Endothelial cell of umbilical vein (primary cell): ENCODE measurements at regions not wholly inside any gene's neighbourhood (a gene's known extent, or its start where the extent isn't known, plus 50 kb on each side); places are given as distances from the start of the nearest gene placed in this dataset.

Source experiments
- BruUV-seq: library from RNA; stranded (reverse); fragments of 400-500 nt; replicated peaks from 2 replicates; lab custom pipeline; 2021; lab: Mats Ljungman, UMichigan
- CTCF ChIA-PET: fragments of 300-600, 350-600 bp; sonication (Branson Sonifier 250); formaldehyde crosslinking; loops from one replicate; lab custom pipeline; 2021; ENCODE audit warnings: antibody characterized with exemption, inconsistent platforms; lab: Charles Lee
- POLR2A ChIA-PET: fragments of 300-600, 350-600 bp; sonication (Branson Sonifier 250); formaldehyde crosslinking; loops from one replicate; lab custom pipeline; 2021; ENCODE audit warnings: antibody characterized with exemption, inconsistent platforms; lab: Charles Lee
- DNase-seq: peaks from one replicate; pipeline ENCODE4 v3.0.0-alpha.2; 2011; ENCODE audit warnings: low read depth, low spot score
- FAIRE-seq: peaks from 2 replicates; lab custom pipeline; 2011; peaks lifted over from hg19 to GRCh38; lab: Jason Lieb, UNC
- H2AFZ ChIP-seq: 2 replicates; pipeline ENCODE4 v1.6.0; 2012; ENCODE audit warnings: low read depth, low read length, control low read depth, inconsistent platforms
- H3K27ac ChIP-seq: 2 replicates; pipeline ENCODE4 v1.5.1; 2011; ENCODE audit warnings: low read depth, mild to moderate bottlenecking, control low read depth, low read length, moderate library complexity; ENCODE audit not compliant: insufficient read depth
- H3K27me3 ChIP-seq, 2 experiments: 2 replicates each; pipeline versions ENCODE4 v1.6.0 to v1.6.1; 2011; ENCODE audit warnings: low read length in 2 of 2, mixed read lengths in 1 of 2; ENCODE audit not compliant: control insufficient read depth in 2 of 2, insufficient read depth in 2 of 2
- H3K36me3 ChIP-seq, 2 experiments: 2 replicates in 1 of 2; 3 replicates in 1 of 2; pipeline ENCODE4 v1.5.1; 2011; ENCODE audit warnings: low read length in 2 of 2, mild to moderate bottlenecking in 1 of 2, moderate library complexity in 1 of 2; ENCODE audit not compliant: control insufficient read depth in 2 of 2, insufficient read depth in 2 of 2; ENCODE audit errors: extremely low read depth in 1 of 2
- H3K4me1 ChIP-seq: 3 replicates; pipeline ENCODE4 v1.5.1; 2011; ENCODE audit warnings: mild to moderate bottlenecking, low read length; ENCODE audit not compliant: control insufficient read depth, insufficient read depth; ENCODE audit errors: extremely low read depth
- H3K4me2 ChIP-seq: 2 replicates; pipeline ENCODE4 v1.6.1; 2011; ENCODE audit warnings: low read length, control low read depth, mixed read lengths; ENCODE audit not compliant: insufficient read depth
- H3K4me3 ChIP-seq, 3 experiments: fragments of 200-600 bp in 1 of 3; sonication (generic), shearing (Covaris generic) in 1 of 3; replicated peaks in 1 of 3; 2 replicates each; pipeline ENCODE4 v1.5.1; 2011 to 2016; ENCODE audit warnings: control low read depth in 3 of 3, low read length in 3 of 3, mild to moderate bottlenecking in 2 of 3, inconsistent platforms in 1 of 3, low read depth in 1 of 3, moderate library complexity in 1 of 3; ENCODE audit not compliant: insufficient read depth in 1 of 3
- H3K79me2 ChIP-seq: 2 replicates; pipeline ENCODE4 v1.6.0; 2012; ENCODE audit warnings: low read length, inconsistent platforms; ENCODE audit not compliant: control insufficient read depth, insufficient read depth
- H3K9ac ChIP-seq: replicated peaks from 2 replicates; pipeline ENCODE3; 2011; ENCODE audit warnings: low read length, control low read depth; ENCODE audit not compliant: insufficient read depth; ENCODE audit errors: extremely low read depth
- H3K9me1 ChIP-seq: replicated peaks from 3 replicates; pipeline ENCODE4 v1.6.0; 2011; ENCODE audit warnings: mild to moderate bottlenecking, low read length; ENCODE audit not compliant: control insufficient read depth, insufficient read depth; ENCODE audit errors: extremely low read depth
- H3K9me3 ChIP-seq: replicated peaks from 2 replicates; pipeline ENCODE4 v1.5.1; 2012; ENCODE audit warnings: low read length, inconsistent platforms; ENCODE audit not compliant: control insufficient read depth, insufficient read depth
- H4K20me1 ChIP-seq: replicated peaks from 2 replicates; pipeline ENCODE3; 2011; ENCODE audit warnings: mild to moderate bottlenecking, low read length; ENCODE audit not compliant: control insufficient read depth, insufficient read depth; ENCODE audit errors: extremely low read depth
- EZH2 ChIP-seq: IDR thresholded peaks from 2 replicates; pipeline ENCODE4 v1.6.1; 2012; ENCODE audit warnings: borderline replicate concordance, low read depth, mild to moderate bottlenecking, moderate library complexity, low read length, inconsistent platforms; ENCODE audit not compliant: severe bottlenecking
- FOS ChIP-seq: IDR thresholded peaks from 2 replicates; pipeline ENCODE4 v1.6.1; 2011; ENCODE audit warnings: mild to moderate bottlenecking, low read length, moderate library complexity, borderline replicate concordance; ENCODE audit not compliant: insufficient read depth
- GATA2 ChIP-seq: IDR thresholded peaks from 2 replicates; pipeline ENCODE4 v1.7.0; 2011; ENCODE audit warnings: low read depth, mild to moderate bottlenecking, moderate library complexity, mixed read lengths, low read length; ENCODE audit not compliant: insufficient read length, insufficient read depth
- JUN ChIP-seq: IDR thresholded peaks from 2 replicates; pipeline ENCODE4 v1.6.1; 2011; ENCODE audit warnings: borderline replicate concordance, low read depth; ENCODE audit not compliant: insufficient read length, insufficient read depth
- MYC ChIP-seq: IDR thresholded peaks from one replicate; pipeline ENCODE4 v1.6.1; 2011; ENCODE audit warnings: mild to moderate bottlenecking, low read depth, low read length
- POLR2A ChIP-seq: IDR thresholded peaks from 2 replicates; pipeline ENCODE4 v1.6.1; 2012; ENCODE audit warnings: low read depth, mild to moderate bottlenecking, control low read depth, low read length
- POLR2AphosphoS5 ChIP-seq: IDR thresholded peaks from 2 replicates; pipeline ENCODE4 v1.6.1; 2012; ENCODE audit warnings: low read depth, mild to moderate bottlenecking, control low read depth, low read length, moderate library complexity; ENCODE audit not compliant: insufficient read depth
- dilution Hi-C: fragments of 300-500 bp; cut with MboI; formaldehyde crosslinking; loops from one replicate; pipeline ENCODE4 v1.15.0; 2019; ENCODE audit warnings: low sequenced_read_pairs; ENCODE audit not compliant: extremely low pct_ligation_motif_present
- intact Hi-C: fragments of 100-400 bp; cut with micrococcal nuclease; formaldehyde crosslinking; loops from one replicate; pipeline ENCODE4 v1.10.0; 2022
- TF ChIP-seq, protein P1 (sequence below): IDR thresholded peaks from 2 replicates; pipeline ENCODE4 v1.6.1; 2011; ENCODE audit not compliant: insufficient read depth, insufficient read length
- TF ChIP-seq, protein P2 (sequence below), 2 donors: IDR thresholded peaks; 1 replicate in 1 of 2; 2 replicates in 1 of 2; pipeline ENCODE4 v1.5.1; 2011; ENCODE audit warnings: low read length in 2 of 2, mild to moderate bottlenecking in 2 of 2, moderate library complexity in 2 of 2, control low read depth in 1 of 2, inconsistent platforms in 1 of 2, low read depth in 1 of 2; ENCODE audit not compliant: insufficient read depth in 1 of 2; ENCODE audit errors: extremely low read depth in 1 of 2

DNA sequence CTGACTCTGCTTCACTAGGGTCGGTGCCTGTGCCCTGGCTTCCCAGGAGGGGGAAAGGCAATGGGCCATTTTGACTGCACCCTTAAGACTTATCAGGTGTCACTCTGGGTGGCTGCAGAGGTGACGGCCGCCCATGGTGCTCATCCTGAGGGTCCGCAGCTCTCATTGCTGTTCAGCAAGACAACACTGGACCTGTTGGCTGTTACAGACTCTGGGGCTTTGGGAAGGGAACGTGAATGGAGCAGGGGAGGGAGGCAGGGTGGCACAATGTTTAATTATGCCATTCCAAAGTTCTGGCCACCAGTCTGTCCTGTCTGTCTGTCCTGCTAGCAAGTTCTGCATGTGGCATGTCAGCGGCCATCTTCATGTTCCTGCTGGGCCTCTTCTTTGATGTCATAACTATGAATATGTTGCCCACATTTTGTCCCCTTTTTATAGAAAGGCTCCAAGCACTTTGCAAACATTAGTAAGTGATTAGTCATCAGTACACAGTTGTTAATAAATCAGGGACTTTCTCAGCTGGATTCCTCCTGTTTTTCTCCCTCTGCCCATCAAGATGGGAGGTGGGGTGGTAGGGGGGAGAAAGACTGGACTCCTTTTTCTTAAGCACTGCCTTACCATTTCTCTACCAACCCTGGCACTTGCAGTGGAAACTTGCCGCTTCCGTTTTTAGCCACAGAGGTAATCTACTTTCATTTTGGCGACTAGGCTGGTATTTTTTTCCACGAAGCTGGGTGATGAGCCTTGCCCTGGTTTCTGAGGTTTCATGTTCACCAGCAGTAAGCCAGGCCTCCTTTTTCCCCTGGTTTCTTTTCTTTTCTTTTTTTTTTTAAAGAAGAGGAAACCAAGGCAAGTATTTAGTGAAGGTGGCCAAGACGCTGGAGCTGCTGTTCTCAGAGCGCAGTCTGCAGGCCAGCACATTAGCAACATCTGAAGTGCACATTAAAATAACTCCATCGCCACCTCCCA lies 88.6 kb upstream of the TRIM2 start:
- Histone ChIP-seq H3K36me3 (no peaks in the 10 kb centered on the region), H3K9me3 (no peaks in the 10 kb centered on the region), H3K4me1 (no peaks in the 10 kb centered on the region), H3K79me2 (no peaks in the 10 kb centered on the region), H3K9ac (peak overlapping the region; percentile 32), H3K27me3 (peaks cover 0 to 2% of the 10 kb centered on the region in 2 experiments), H3K4me3 (peak overlapping the region in 1 of 3 experiments; percentile 38), H3K9me1 (no peaks in the 10 kb centered on the region), H4K20me1 (no peaks in the 10 kb centered on the region), H3K27ac (no peak overlapping the region), H3K4me2 (peak overlapping the region; percentile 80), H2AFZ (peak overlapping the region; percentile 67)
- no TSS peak for BruUV-seq
- dilution Hi-C loops (no loop called here), intact Hi-C loops (no loop called here)
- ChIA-PET CTCF (interaction anchor here (1.2 to 4.1 kb wide), 3 partner anchors 10 to 31 kb away, joined by 4 to 32 read pairs (median 4); no protein-coding TSS in a partner anchor), POLR2A (no interaction called here)
- TF ChIP-seq POLR2A (no peak), FOS (no peak), GATA2 (no peak), EZH2 (no peak), POLR2AphosphoS5 (no peak), MYC (no peak), JUN (no peak)
- TF ChIP-seq, protein P1, sequence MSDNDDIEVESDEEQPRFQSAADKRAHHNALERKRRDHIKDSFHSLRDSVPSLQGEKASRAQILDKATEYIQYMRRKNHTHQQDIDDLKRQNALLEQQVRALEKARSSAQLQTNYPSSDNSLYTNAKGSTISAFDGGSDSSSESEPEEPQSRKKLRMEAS: no peak
- TF ChIP-seq, protein P2, sequence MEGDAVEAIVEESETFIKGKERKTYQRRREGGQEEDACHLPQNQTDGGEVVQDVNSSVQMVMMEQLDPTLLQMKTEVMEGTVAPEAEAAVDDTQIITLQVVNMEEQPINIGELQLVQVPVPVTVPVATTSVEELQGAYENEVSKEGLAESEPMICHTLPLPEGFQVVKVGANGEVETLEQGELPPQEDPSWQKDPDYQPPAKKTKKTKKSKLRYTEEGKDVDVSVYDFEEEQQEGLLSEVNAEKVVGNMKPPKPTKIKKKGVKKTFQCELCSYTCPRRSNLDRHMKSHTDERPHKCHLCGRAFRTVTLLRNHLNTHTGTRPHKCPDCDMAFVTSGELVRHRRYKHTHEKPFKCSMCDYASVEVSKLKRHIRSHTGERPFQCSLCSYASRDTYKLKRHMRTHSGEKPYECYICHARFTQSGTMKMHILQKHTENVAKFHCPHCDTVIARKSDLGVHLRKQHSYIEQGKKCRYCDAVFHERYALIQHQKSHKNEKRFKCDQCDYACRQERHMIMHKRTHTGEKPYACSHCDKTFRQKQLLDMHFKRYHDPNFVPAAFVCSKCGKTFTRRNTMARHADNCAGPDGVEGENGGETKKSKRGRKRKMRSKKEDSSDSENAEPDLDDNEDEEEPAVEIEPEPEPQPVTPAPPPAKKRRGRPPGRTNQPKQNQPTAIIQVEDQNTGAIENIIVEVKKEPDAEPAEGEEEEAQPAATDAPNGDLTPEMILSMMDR (IDR thresholded peaks at IDR 0.05; ENCODE audit: extremely low read depth in 1 of 2, insufficient read depth in 1 of 2, low read depth in 1 of 2, low read length in 2 of 2): no peak
- peak; percentile 48 for FAIRE-seq
- peak; percentile 38 for DNase-seq
